GM18499 (cell line): ENCODE measurements at regions not wholly inside any gene's neighbourhood (a gene's known extent, or its start where the extent isn't known, plus 50 kb on each side); places are given as distances from the start of the nearest gene placed in this dataset.
A peak's percentile ranks its signal among the peaks of the same experiment; 100 is the strongest.
"Not testable (repeated sequence)": the region's sequence is repeated elsewhere in the genome, so short reads cannot be mapped to it uniquely, and the experiment has no call there.

Experiments used
- ATAC-seq: cut with Tn5 transposase; IDR thresholded peaks from one replicate; pipeline ENCODE4 v1.9.1; 2021; ENCODE audit warnings: moderate number of reproducible peaks; ENCODE audit not compliant: insufficient read depth, unreplicated experiment

DNA sequence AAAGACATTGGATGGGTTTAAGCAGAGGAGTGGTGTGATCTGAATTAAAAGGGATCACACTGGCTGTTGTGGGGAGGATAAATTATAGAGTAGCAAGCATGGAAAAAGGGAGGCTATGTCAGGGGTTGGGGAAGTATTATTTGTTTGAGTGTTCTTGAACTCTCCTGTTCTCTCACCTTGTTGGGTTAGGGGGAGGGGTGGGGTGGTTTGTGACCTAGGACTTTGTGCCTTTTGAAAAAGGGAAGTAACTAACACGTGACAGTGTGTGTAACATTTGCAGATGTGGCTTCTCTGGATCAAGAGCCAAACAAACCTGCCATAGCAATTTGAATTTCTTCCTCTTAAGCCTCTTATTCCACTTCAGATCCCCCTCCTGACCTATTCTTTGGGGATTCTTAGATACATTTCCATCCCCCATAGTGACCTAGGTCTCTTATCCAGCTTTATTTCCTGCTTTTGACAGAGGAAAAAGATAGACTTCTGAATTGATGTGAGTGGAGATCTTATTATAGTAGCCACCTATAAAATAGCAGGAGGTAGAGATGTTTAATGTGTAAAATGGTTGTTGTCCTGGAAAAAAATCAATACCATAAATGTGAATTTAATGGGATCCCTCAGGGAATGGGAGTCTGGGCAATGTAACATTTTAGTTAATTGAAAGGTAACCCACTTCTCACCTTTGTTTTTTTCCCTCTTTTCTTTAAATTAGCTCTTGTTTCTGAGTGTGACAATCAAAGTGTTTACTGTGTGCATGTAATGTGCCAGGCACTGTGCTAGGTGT lies 120.4 kb downstream of the CT47B1 start:
- peak; percentile 42 for ATAC-seq

DNA sequence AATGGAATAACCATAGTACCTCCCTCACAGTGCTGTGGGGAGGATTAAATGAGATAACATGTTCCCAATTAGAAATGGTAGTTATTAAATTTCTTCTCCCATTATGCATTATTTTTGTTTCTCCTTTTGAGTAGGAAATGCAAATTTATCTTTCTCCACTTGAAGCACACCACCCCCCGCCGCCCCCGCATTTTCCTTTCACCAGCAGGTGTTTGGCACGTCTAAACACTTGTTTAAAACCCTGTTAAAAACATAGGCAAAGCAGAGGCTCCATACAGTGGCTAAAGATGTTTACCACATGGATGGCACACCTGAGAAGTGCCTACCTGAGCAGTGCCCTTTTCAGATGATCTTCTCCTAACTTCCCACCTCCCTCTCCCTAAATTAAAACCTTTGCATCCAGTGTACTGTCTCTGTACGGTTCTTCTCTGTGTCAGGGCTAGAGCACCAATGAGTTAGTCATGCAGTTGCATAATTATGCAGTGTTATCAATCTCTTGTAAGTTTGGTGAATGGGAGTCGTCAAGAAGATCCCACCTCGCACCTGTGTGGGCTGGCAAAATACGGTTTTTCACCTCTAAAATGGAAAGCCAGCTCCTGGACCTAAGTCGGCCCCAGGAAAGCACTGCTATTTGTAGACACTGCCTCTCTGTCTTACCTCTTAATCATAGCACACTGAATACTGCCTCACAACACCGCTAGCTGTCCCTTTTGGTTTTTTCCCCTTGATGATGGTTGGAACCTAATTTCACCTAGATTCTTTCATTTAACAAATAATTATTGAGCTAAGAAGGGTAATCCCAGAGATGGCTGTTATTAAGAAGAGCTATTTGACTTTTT lies 122.0 kb downstream of the CT47B1 start:
- no peak for ATAC-seq

DNA sequence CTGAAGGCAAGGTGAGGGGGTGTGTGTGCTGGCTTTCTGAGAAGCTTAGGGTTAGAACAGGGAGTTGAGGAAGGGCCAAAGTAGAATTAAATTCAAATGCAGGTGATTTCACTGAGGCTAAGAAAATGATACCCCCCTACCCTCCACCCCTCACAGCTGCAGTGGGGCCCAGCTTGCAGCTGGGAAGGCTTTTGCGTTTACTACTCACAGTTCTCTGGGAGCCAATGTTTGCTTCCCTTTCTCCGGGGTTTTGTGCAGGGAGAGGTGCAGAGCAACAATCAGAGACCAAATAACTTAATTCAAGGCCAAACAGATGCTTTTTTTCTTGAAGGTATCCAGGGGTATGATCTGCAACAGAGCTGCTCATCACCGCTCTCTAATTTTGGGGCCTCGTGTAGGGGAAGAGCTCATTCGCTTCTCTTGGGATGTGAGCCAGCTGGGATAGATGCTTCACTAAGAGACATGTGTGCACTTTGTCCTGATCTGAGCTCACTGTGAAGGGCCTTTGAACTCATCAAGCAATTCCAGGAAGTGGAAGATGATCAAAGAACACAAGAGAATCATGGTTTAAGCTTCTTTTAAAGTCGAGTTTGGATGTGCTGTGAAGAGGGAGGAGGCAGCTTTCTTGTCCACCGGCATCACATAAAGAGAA lies 122.7 kb upstream of the C1GALT1C1 start:
- ATAC-seq: no peak

DNA sequence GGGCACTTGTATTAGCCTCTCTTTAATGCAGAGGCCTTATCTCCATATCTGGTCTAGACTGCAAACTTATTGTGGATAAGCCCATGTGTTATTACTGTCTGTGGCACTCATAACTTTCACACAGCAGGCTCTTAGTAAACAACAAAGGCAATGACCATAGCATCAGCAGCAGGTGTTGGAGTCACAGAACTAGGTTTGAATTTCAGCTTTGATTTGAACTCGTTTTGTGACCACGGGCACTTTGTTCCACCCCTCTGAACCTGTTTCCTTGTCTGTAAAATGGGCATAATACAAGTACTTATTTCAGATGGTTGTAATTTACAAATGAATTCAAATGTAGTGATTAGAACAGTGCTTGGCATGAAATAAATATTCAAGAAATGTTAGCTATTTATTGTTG lies 121.8 kb upstream of the C1GALT1C1 start:
- ATAC-seq: no peak

DNA sequence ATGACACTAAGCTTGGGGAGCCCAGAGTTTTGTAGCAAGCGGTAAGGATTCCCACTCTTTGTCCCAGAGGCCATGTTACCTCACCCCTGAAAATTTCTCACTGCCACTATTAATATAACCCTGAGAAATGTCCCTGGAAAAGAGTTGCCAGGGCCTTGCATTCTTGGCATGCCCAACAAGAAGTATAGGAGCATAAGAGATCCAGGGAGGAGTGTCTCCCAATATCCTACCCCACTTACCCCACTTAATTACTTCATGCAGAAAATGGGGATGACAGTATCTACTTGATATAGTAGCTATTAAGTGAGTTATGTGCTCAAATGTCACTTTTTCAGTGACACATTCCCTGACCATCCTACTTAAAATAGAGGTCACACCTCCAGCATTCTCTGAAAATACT lies 120.5 kb upstream of the C1GALT1C1 start:
- ATAC-seq: no peak

DNA sequence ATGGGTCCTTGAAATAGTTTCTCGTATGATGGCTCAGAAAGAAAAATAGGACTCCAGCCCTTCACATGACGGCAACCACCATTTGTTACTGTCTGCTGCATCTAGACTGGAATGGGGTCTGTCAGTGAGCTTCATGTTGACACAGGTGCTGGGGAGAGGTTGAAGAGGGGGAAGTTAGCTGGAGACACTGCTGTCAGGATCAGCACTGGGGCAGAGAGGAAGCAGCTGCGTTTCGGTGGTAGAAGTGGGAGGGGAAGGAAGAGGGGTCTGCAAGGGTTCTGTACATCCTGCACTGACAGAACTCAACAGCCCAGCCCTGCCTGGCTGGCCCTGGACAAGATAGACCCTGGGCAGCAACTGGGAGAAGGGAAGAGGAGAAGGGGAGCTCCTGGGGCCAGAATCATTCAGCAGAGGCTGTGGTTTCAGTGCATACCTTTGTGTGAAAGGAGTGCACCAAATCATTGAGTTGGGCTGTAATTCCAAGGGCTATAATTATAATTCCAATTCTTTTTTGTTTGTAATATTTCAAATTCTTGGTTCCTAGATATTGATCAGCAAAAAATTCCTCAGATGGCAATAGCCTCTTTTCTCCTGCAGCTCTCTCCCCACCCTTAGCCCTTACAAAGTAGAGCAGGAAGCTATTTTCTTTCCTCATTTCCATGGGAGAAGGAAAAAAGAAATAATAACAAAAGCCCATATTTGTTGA lies 119.4 kb upstream of the C1GALT1C1 start:
- ATAC-seq: peak; percentile 62

DNA sequence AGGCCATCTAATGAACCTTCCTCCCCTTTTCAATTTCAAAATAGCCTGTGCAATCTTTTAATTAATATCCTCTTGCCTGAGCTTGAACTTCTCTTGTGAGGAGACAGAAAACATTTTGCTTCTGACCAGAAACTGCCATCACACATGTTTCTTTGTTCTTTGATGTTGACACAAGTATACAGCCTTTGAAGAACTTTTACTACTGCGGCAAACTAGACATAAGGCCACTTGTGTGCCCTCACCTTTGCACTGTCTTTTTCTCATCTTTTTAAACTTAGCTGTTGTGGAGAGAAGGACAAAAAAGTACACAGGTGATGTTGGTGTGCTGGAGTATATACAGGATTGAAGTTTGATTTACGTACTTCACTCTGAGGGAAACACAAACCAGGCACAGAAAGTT lies 116.3 kb upstream of the C1GALT1C1 start:
- ATAC-seq: no peak

DNA sequence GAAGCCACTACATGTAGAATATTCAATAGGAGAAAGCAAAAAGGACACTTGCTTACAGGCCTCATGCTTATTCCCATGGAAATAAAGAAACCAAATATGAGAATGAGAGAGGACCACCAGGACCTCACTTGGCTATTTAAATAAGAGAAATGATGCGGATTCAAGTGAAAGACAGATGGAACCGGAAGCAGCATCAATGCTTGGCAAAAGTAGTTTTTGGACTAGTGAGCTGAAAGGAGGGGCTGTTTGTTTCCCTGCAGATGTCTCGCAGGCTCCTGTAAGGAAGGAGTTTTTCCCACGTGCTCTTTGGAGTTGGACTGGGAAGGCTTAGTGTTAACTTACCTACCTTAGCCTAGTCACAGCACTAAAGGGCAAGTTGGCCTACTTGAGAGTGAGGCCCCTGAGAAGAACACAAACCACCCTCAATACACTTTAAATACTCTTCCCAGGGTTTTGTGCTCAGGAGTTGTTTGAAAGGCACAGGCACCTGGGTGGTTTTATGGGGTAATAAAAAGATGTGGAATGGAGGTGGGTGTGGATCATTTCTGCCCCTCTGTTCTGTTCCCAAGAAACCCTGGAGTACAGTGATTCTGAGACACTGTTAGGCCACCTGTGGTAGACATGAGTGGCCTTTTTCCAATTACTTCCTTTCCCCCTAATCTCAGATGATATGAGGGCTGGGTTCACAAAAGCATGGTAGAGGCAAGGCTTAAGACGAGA lies 113.3 kb upstream of the C1GALT1C1 start:
- no peak for ATAC-seq

DNA sequence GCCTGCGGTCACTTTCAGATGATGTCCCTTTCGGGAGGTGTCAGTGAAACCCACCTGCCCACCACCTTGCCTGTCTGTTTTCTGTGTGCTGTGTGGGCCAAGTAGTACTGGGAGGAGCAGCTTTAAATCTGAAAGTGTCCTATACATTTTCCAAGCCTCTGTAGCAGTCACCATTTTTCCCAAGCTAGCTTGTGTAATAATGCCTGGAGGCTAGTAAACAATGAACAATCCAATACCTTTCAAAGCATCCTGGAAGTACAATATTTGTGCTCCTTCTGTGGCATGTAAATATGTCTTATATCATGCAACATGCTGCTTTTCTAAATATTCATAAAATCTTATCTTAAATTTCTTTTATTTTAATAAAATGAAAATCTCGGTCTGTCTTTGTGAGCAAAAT lies 111.6 kb upstream of the C1GALT1C1 start:
- ATAC-seq: no peak

DNA sequence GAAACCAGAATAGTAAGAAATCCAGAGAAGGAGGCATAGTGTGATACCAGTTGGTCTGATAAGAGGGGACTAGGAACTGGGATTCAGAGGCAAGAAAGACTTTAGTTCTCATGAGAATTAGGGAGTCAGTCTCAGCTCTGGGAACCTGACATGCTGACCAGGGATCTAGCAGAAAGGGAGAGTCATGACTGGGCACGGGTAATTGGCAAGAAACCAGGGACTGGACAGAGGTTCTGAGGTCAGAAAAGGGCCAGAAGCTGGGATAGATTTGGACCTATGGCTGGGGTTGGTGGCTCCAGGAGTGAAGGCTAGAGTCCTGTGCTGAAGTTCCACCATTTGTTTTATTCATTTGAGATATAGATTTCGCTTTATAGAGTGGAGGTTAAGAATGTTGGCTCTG lies 110.2 kb upstream of the C1GALT1C1 start:
- no peak for ATAC-seq

DNA sequence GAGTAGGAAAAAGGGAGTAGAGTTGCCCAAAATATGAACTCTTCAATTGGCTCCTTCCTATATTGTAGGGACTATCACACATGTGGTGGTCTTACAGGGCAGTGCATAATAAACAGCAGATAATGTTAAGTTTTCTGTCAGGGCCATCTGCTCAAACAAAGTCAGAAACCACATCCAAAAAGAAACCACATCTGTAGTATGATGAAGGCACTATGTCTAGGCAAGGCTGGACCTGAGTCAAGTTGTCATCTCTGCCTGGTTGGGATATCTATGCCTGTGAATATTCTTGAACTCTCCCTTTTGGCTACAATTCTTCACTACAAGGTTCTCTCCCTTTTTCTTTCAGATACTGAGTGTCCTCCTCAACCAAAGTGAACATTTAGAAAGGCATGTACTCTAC lies 109.4 kb upstream of the C1GALT1C1 start:
- ATAC-seq: no peak

DNA sequence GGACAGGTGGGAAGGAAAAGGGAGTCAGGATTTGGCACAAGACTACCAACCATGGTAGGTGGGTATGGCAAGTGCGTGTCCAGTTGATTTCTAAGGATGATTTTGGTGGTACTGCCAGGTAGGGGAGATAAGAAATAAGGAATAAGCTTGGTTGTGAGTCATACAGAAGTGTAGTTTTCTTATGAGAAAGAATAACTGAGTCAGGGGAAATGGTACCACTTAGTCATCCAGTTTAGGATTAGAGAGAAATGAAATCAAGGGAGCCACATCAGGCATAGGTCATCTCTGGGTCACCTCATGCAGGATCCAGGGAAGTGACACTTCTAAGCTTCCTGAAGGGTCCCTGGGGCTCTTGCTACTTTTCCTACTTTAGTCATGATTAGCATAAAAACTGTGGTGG lies 107.1 kb upstream of the C1GALT1C1 start:
- ATAC-seq: no peak

DNA sequence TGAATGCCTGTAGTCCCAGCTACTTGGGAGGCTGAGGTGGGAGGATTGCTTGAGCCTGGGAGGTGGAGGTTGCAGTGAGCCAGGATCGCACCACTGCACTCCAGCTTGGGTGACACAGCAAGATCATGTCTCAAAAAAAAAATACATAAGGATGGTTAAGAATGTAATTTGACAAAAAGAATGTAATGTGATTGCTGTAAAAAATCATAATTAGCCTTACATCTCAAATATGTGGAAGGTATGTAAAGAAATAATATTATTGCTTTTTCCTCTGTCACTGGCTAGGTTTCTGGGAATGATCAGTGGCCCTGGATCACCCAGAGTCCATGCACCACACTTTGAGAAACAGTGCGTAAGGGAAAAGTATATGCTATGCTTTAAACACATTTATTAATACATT lies 106.1 kb upstream of the C1GALT1C1 start:
- no peak for ATAC-seq

DNA sequence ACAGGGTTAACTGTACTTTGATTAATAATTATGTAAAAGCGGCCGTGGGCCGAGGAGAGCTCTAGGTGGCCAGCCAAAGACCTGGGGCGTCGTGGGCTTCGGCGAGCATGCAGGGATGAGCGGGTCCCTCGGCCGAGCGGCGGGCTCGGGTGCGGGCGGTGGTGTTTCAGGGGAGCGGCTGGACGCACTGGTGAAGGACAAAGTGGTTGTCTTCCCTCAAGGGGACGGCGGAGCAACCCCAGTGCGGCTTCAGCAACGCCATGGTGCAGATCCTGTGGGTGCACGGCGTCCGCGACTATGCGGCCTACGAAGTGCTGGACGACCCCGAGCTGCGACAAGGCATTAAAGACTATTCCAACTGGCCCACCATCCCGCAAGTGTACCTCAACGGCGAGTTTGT lies 103.0 kb upstream of the C1GALT1C1 start:
- no peak for ATAC-seq

DNA sequence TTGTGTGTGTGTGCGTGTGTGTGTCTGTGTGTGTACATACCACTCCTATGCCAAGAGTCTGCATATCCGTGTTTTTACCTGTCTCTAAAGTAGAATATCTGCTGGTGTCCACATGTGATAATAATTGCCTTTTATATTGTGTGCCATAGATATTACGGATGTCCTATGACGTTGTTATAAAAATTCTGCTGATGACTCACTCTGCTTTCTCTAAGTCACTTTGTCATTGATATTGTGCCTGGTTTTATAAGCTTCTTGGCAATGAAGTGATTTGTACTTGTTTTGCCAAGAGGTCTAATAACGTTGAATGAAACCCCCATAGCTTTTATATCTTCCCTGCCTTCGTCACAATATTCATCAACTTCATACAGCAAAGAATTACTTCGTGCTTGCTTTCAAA lies 102.6 kb upstream of the C1GALT1C1 start:
- no peak for ATAC-seq

DNA sequence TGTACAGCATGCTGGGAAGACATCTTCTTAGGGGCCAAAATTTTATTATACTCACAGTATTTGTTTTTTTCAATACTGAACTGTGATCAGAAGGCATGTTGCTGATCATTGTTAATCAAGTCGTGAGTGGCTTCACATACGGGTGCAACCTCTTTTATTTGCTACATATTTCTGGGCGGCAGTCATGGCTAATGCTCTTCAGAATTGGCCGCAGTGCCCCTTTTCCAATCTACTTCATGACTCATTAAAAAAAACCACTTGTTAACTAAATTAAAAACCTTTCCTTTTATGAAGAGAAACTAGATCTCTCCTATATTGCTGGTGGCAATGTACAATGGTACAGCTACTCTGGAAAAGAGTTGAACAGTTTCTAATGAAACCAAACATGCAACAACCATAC lies 101.5 kb upstream of the C1GALT1C1 start:
- ATAC-seq: no peak

DNA sequence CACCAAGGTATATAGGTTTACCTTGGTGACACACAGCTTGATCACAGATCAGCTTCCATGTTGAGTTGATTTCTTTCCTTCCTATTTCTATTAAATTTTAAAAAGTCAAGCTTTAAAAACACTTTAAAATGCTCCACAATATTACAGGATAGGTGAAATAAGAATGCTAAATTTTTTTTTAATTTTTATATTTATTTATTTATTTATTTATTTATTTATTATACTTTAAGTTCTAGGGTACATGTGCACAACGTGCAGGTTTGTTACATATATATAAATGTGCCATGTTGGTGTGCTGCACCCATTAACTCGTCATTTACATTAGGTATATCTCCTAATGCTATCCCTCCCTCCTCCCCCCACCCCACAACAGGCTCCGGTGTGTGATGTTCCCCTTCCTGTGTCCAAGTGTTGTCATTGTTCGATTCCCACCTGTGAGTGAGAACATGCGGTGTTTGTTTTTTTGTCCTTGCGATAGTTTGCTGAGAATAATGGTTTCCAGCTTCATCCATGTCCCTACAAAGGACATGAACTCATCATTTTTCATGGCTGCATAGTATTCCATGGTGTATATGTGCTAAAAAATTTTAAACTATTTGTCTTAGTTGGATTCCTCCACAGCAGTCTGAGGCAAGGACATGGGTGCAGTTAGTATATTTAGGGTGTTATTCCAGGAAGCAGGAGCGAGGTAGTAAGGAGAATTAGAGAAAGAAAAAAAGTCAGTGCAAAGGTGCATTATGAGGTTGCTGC lies 99.8 kb upstream of the C1GALT1C1 start:
- ATAC-seq: not testable (repeated sequence)

DNA sequence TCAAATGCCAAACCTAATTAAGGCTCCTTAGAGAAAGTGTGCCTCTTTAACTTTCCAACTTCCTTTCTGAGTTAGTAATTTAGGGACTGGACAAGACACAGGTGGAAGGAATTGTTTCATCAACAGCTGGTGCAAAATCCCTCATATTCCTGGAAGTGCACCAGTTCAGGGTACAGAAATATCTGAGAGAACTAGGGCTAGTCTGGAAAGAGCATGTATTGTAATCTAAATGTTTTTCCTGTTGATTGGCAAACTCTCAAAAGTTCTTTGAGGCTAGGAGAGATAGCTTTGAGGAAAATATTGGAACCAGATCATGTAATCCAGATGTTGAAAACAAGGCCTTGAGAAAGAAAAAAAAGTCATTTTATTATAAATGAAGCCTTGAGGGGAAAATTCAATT lies 98.1 kb upstream of the C1GALT1C1 start:
- no peak for ATAC-seq

DNA sequence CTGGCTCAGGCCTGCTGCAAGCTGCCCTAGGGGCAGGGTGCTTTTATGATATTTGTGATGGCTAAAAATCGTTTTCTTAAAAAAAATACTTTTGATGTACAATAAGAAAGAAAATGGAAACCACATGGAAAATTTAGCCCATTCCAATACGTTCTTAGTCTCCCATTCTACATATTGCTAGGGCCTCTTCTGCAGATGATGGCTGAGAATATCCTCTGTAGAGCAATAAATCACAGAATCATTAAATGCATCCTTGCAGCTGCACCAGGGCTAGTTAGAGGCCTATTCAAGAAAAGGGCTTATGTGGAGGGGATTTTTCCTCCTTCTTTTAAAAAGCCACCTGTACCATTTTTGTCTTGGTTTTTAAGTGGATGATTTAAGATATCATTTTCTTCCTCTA lies 97.6 kb upstream of the C1GALT1C1 start:
- ATAC-seq: no peak
